Choroid plexus epithelial cell (primary cell): ENCODE measurements at regions not wholly inside any gene's neighbourhood (a gene's known extent, or its start where the extent isn't known, plus 50 kb on each side); places are given as distances from the start of the nearest gene placed in this dataset.
"Not testable (repeated sequence)": the region's sequence is repeated elsewhere in the genome, so short reads cannot be mapped to it uniquely, and the experiment has no call there.

Source experiments
- DNase-seq: peaks from one replicate; pipeline ENCODE4 v3.0.0-alpha.2; 2010; ENCODE audit warnings: low read depth
- H3K4me3 ChIP-seq: 2 replicates; pipeline ENCODE4 v1.5.1; 2011; ENCODE audit warnings: low read depth, mild to moderate bottlenecking, control low read depth, low read length, moderate library complexity
- TF ChIP-seq, protein P1 (sequence below): conservative IDR thresholded peaks from 2 replicates; pipeline ENCODE4 v1.5.1; 2011; ENCODE audit warnings: low read depth, mild to moderate bottlenecking, control low read depth, inconsistent platforms, low read length, moderate library complexity

- H3K4me3 ChIP-seq = no peak overlapping the region
- DNase-seq = peak; percentile 45
- TF ChIP-seq, protein P1, sequence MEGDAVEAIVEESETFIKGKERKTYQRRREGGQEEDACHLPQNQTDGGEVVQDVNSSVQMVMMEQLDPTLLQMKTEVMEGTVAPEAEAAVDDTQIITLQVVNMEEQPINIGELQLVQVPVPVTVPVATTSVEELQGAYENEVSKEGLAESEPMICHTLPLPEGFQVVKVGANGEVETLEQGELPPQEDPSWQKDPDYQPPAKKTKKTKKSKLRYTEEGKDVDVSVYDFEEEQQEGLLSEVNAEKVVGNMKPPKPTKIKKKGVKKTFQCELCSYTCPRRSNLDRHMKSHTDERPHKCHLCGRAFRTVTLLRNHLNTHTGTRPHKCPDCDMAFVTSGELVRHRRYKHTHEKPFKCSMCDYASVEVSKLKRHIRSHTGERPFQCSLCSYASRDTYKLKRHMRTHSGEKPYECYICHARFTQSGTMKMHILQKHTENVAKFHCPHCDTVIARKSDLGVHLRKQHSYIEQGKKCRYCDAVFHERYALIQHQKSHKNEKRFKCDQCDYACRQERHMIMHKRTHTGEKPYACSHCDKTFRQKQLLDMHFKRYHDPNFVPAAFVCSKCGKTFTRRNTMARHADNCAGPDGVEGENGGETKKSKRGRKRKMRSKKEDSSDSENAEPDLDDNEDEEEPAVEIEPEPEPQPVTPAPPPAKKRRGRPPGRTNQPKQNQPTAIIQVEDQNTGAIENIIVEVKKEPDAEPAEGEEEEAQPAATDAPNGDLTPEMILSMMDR = no peak
These were observed 207.6 kb upstream of the NFIA start for GRCh38 chr1:60874718-60875117.

- not testable (repeated sequence) for H3K4me3 ChIP-seq, DNase-seq
These were observed 209.0 kb upstream of the NFIA start for GRCh38 chr1:60873396-60873795.

DNA sequence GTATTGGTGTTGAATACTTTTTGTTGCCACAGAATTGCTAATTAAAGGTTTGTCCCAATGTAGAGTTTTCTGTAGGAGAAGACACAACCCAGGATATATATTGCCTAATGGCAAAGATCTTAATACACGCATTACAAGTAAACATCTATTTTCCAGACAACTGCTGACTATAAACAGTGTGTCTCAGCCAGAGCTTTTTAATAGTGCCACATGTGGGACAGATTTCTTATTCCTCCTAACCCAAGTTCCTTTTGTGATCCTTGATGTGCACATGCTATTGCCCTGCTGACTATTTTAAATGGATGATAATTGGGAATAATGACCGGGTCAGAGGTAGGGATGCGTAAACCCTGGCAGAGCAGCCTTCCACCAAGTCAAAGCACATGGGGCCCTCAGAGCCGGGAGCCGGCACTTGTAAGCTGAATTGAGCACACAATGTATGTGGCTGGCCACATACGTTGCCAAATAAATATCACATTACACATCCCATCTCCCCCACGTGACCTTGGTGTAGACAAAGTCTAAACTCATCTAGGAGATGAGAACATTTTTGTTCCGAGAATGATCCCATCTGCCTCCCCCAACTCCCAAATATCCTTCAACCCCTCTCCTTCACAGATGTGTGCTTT lies 209.8 kb upstream of the NFIA start:
- H3K4me3 ChIP-seq = no peak overlapping the region
- TF ChIP-seq, protein P1 = no peak
- no peak for DNase-seq

GRCh38 chr1:60870269-60870865 lies 212.0 kb upstream of the NFIA start:
- TF ChIP-seq, protein P1 = no peak
- no peak overlapping the region for H3K4me3 ChIP-seq
- DNase-seq = no peak

- TF ChIP-seq, protein P1 = no peak
- DNase-seq = no peak
- no peak overlapping the region for H3K4me3 ChIP-seq
These were observed 213.3 kb upstream of the NFIA start for GRCh38 chr1:60868901-60869663.

DNA sequence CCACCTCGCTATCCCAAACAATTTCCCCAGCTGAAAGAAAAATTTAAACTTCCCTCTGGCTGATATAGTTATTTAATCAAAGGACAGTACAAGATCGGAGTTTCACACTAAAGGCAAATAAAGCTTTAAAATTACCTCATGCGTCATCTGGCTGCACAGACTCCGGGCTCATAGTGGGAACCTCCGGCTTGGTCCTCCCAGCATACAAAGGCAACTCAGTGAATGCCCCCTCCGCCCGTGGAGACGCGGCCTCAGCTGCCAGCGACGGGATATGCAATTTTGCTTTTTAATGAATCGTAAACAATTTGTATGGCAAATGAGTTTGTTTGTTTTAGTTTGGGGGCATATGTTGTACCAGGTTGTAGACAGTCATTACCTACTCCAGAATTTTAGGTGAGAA lies 214.6 kb upstream of the NFIA start:
- no peak for DNase-seq
- TF ChIP-seq, protein P1 = no peak

DNA sequence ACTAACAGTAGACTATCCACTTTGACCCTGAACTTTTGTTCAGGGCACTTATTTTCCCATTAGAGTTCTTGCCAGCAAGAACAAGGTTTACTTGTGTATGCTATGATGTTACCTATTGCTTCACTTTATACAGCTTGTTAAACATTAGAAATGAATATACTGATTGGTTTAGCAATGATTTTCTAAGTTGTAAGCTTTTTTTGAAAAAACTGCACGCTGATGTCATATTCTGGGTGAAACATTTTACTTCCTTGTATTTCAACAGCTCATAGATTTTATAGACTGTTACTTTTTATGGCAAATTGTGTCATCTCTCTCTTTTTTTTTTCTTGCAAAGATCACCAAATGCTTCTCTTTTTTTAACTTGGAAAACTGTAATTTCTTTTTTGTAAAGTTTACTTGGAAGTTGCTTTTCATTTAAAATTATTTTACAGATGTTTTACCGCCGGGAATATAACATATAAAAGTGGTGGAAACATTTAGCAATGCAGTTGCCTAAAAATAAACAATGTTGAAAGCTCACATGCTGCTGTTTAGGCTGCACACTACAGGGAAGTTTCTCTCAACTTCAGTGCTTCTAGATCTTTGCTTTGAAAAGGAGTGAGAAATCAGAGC lies 215.3 kb upstream of the NFIA start:
- H3K4me3 ChIP-seq = no peak overlapping the region
- TF ChIP-seq, protein P1 = no peak
- DNase-seq = no peak

More for the DNA sequence above, 214.6 kb upstream of the NFIA start:
- no peak overlapping the region for H3K4me3 ChIP-seq
